ENCODE measurements at regions not wholly inside any gene's neighbourhood (a gene's known extent, or its start where the extent isn't known, plus 50 kb on each side); places are given as distances from the start of the nearest gene placed in this dataset.

DNA sequence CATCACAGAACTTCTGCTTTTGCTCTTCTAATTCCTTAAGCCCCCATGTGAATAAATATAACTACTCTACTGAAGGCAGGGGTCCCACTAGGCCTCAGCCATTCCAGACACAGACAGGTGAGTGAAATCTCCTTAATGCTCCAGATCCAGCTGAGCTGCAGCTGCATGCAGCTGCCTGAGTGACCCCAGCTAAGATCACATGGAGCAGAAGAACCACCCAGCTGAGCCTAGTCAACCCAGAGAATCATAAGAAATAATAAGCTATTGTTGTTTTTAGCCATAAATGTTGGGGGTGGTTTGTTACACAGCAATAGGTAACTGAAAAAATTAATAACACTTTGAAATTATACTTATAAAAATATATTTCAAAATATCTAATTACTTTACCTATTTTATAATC lies 220.3 kb downstream of the SIPA1L2 start:
- no peak for DNase-seq

DNA sequence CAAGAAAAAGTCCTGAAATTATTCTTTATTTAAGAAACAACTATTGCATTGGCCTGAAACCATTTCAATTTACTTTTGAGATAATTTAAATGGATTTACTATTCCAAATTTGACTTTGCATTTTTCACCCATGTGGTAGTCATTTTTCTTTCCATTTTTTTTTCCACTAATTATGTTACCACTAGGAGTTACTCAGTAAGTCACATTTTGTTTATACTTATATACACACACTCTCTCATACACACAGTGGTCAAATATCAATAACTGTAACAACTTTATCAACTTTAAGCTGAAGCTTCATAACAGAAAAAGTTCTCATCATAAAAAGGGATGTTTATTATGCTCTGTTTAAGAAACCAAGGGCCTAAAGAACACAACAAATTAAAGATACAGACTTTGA lies 222.8 kb downstream of the SIPA1L2 start:
- DNase-seq: no peak

DNA sequence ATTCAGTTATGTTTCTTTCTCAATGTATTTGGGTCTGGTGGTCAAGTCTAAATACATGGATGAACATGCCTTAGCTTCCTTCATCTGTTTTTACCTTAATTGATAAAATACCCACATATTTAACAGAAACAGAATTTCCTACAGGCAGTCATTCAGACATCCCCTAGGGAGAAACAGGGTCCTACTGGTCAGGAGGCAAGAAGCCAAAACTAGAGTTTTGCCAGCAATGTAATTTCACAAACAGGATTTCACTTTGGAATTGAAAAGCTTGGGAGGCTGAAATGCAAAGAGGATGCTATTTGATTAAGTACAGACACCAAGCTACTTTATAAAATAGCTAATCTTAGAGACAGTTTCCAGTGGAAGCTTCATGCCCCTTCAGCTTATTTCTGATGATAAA lies 224.2 kb downstream of the SIPA1L2 start:
- DNase-seq: no peak

DNA sequence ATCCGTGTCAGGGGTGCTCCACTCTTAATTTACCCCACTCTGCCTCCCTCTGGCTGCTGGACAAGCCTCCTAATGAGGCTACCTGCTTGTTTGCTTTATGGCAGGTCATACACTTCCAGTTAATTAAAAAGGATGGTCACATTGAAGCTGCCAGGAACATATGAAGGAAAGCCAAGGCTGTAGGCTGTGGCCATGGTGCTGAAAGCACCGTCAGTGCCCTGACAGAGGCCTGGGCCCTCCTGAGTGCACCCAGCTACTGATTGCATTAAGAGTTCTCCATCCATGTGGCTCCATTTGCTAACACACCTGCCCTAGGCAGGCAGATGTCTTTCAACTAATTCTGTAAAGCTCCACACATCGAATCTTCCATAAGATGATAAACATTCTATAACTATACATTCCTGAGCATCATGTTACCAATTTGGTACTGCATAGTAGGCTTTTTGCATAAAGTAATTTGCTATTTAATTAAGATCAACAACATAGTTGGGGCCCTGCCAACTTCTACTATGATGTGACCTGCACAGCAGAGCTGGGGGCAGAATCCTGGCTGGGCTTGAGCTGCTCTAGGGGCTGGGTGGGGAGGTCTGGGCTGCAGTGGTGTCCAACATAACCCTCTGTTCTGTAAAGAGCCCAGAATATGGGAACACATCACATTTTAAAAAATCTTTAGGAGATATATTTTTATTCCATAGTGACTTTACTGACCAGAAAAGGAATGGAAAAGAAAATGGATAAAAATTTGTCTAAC lies 224.8 kb downstream of the SIPA1L2 start:
- DNase-seq: no peak

DNA sequence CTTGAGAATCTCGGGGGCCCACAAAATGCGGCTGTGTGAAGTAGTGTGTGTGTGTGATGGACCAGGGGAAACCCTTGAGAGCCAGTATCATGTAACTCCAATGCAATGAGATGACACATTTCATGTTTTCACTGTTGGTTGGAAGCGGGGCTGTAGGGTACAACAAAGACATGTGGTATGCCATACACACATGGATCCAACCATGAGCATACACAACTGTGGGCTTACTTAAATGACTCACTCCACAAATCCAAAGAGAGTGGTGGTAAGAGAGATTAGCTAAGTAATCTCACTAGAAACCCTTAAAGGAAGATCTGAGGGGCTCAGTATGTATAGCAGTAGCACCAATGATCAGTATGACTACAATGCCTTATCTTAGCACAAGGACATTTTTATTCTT lies 225.7 kb downstream of the SIPA1L2 start:
- DNase-seq: no peak

DNA sequence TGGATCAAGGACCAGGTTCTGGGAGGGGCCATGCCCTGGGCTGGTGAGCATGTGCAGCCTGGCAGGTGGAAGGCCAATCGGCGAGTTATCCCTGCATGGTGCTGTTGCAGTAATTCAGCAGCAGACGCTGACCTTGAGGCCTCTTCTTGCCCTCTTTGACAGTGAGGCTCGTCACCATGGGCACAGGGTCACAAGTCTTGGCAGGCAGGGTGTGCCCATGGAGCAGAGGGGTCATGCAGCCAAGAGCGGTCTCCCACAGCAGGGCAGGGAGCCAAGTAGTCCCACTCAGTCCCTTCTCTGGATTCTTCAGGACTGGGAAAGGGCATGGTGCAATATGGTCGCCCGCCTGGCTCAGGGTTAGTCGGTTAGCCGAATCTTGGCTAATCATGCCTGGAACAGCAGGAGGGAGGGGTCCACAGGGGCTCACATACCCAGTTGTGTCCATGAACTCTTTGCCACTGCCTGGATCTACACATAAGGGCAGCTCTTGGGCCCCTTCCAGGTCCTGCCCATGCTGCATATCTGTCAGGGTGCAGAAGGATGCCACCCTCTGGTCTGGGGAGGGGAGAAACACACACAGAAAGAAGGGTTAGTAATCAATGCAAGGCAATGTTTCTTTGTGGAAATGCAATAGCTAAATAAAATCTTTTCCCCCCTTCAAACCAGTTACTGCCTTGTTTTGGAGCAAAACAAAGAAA lies 226.8 kb downstream of the SIPA1L2 start:
- DNase-seq: no peak

DNA sequence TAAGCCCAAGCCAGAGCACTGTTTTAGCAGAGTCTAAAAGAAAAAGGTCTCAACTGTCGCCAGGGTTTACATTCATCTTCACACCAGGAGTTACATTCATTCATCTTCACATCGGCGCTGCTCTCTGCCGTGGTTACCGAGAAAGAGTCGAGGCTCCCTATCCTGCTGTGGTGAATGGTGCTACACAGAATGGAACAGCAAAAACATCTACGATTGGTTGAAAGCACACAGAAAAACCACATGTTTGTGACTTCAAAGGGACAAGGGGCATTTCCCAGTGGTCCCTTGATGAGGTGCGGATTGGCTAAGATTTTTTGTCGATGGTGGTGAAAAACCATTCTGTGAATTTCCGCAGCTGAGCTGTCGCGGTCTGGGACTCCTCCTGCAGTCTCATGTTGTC lies 231.1 kb downstream of the SIPA1L2 start:
- no peak for DNase-seq

DNA sequence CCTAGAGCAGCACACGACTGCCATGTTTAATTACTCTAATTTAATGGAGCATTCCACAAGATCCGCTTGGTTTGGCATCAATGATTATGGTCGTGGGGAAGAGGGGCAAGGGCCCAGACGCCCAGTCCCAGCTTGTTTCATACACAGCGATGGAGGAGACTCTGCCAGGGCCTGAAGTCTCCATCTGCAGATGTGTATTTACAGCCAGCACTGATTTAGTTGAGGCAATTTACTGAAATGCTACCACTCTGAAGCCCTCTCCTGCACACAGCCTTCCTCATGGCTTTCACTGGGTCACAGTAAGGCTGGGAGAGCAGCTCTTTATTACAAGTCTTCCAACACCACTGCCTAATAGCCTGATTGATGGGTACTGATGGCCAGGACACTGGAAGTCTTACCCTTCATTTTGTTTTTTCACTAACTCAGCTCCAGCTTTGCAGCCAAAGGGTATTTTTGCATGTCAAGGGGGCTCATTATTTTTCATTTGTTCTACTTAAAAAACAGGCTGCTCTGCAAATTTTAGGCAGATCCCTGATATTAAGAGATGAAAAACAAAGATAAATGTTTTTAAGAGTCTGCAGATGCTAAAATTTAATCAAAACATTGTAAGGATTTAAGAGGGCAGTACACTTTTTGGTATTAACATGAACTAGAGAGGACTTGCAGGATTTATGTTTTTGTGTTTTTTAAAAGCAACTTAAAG lies 236.3 kb downstream of the SIPA1L2 start:
- DNase-seq: no peak

DNA sequence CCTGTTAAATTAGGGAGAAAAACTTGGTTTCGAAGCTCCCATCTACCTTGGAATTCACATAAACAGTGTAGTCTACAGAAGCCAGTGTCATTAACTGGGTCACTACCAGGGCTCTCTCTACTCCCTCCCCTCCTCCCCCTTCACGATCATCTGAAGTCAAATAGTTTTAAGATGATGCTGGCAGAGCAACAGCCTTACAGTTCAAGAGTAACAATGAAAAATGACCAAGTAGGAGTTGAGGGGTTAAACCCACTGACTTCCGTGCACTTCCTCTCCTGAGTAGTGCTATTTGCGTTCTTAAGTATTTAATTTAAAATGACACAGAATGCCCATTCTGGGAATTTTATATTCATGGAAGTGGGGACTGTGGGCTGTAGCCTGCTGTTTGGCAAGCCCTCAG lies 236.9 kb downstream of the SIPA1L2 start:
- DNase-seq: no peak

DNA sequence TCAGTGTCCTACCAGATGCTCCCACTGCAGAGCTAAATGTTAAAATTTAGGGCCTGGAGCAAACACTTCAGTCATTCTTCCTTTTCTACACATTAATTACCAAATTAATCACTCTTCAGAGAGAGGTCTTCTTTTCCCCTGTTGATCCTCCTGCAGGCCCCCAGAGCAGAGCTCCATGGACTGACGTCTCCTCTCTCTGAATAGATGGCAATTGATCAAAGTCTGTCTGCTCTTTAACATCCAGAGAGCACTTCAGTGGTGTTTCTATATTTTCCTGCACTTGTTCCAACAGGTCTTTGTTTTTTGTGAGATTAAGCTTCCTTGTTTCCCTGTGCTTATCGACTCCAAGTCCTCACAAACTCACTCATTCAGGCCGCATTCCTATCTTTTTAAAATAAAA lies 239.3 kb downstream of the SIPA1L2 start:
- DNase-seq: no peak

DNA sequence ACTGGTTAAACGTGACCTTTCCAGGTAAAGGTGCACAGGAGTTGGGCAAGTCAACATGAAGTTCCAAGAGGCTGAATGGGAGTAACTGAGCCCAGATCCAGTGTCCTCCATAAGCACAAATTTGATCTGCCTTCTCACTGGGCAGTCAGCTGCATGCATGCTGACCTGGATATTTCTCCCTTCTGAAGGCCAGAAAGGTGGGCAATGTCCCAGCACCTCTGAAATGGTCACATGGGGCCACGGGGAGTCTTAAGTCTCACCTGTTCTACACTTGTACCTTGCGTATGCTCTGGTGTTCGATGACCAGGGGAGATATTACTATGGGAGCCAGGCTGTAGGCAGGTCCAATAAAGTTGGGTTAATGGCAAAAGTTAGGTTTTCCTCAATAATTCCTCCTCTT lies 240.2 kb downstream of the SIPA1L2 start:
- DNase-seq: no peak

DNA sequence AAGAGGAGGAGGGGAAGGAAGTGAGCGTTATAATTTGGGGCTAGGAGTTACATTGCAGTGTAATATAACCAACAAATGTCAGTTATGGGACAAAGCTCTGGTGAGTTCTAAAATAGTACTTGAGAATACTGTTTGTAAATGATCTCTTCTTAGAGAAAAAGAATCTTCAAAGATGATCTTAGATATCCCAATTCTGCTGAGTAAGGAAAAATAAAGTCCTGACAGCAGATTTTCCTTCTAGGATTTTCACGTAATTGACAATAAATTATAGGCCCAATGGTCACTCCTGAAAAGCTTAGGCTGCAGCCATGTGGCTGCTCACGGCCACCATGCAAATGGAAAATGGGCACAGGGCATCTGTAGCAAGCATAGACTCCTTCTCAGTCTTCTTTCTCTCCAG lies 241.6 kb downstream of the SIPA1L2 start:
- no peak for DNase-seq

DNA sequence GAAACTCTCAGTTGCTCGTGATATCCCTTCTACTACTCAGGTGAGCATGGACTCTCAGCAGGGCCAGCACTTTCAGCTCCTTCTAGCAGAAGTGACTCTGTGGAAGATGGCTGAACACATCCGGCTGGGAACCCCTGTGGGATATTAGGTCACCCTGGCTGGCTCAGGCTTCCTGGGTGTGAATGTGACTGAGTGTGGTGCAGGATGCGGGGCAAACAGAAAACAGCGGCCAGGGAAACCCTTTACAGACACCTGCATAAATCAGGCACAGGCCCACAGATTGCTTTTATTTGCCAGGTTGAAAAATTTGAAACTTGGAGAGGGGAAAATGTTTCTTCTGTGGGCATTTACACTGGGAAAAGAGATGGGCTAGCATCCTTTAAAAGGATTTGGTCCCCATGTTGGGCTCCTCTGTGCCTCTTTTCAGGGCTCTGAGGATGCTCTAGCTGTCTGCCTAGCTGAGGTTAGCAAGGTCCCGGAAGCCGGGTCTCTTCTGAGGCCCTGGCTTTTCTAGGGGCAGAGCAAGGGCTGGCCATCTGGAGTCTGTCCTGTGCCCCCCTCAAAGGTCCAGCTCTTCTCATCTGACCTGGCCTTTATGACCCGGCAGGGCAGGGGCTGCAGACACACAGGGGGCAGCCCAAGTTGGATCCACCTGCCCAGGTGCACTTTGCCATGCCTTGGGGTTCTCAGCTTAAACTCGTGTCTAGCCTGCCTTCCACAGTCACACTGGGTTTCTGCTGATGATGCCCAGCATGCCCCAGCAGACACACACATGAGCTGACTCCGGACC lies 243.0 kb downstream of the SIPA1L2 start:
- no peak for DNase-seq

DNA sequence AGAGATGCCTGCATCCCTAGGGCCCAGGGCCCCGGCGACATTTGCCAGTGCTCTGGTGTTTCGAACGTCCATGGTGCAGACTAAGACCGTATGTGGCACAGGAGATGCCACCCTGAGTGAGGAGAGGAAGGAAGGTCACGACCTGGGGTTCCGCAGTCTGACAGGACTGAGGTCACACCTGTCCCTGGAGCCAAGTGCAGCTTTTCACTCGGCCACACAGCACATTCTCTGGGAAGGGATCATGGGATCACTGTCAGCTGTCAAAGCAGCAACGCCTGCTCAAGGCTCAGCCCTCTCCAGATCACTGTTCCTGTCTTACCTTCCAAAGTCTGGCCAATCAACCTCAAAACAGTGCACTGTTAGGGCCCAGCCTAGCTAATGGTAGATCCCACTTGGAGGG lies 243.6 kb downstream of the SIPA1L2 start:
- no peak for DNase-seq

DNA sequence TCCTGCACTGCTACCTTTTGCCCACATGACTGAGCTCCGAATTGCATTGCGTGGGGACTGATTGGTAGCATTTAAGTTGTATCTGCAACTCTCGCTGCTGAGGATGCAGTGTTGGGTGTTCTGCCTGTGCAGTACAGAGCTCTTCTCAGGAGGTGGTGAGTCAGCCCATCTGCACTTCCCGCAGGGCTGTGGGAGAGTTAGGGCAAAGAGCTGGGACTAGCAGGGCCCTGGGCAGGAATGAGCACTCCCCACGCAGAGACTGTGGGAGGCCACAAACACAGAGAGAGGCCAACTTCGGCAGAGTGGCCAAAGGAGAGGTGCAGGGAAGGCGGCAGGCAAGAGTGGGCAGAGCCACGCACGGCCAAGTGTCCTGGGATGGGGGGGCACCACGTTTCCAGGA lies 244.7 kb downstream of the SIPA1L2 start:
- no peak for DNase-seq

DNA sequence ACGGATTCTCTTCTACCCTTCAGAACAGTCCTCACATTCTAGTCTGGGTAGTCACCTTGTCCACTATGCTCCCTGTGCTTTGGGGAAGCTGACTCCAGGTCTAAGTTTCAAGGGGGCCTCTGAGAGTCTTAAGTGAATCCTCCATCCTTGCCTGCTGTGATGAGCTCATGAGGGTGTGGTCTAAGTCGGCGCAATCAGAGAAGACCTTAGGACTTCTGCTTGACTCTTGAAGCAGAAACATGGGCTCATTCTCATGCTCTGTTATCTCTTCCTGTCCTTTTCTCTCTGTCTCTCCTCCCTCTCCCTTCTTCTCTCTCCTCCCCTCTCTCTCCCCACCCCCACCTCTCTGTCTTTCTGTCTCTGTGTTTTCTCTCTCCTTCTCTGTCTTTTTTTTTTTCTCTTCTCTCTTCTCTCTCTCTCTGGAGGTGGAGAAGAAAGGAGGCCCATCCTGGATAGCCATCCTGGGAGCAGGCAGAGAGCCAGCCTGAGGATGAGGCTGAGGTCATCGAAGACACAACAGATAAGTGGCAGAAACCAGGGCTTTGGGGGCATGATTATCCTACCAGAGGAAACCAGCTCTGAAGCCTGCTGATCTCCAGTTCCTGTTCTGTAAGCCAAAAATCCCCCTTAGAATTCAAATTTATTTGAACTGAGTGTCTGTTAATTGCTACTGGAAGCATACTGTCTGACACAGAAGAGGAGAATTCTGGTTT lies 245.6 kb downstream of the SIPA1L2 start:
- no peak for DNase-seq

DNA sequence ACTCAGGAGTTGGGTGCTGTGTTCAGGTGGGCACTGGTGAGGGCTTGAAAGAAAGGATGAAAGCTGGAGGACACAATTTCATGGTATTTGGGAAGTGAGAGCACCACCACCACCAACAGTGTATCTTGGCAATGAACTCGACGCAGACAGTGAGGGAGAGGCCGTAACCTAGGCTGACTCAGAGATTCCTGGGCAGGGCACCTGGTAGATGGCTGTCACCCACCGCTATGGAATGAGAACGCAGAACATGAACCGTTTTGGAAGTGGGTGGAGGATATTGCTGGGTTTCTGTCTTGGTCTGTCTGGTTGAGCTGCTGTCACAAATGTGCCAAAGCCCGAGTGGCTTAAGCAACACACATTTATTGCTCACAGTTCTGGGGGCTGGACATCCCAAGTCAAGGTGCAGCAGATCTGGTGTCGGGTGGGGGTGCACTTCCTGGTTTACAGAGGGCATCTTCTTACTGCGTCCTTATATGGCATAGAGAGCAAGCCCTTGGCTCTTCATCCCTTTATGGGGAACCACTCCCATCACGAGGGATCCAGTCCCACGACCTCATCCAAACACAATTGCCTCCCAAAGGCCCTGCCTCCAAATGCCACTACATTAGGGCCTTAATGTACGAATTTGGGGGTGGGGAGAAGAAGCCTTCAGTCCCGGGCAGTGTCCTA lies 246.3 kb downstream of the SIPA1L2 start:
- DNase-seq: no peak

DNA sequence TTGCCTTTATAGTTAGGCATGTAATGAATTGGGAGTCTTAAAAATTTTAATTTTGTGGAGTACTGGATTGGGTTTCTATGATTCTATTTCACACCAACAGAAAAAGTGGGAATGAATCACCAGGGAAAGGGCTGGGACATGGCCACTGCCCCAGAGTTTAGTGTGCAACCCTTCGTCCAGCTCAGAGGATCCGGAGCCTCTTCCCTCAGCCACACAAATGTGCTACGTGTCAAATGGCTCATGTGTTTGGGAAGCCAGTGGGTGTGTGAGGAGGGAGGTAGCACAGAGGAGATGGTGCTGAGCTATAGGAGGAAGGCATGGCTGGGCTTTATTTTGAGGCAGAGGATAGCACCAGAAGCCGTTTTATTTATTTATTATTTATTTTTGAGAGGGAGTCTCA lies 247.3 kb downstream of the SIPA1L2 start:
- DNase-seq: no peak

DNA sequence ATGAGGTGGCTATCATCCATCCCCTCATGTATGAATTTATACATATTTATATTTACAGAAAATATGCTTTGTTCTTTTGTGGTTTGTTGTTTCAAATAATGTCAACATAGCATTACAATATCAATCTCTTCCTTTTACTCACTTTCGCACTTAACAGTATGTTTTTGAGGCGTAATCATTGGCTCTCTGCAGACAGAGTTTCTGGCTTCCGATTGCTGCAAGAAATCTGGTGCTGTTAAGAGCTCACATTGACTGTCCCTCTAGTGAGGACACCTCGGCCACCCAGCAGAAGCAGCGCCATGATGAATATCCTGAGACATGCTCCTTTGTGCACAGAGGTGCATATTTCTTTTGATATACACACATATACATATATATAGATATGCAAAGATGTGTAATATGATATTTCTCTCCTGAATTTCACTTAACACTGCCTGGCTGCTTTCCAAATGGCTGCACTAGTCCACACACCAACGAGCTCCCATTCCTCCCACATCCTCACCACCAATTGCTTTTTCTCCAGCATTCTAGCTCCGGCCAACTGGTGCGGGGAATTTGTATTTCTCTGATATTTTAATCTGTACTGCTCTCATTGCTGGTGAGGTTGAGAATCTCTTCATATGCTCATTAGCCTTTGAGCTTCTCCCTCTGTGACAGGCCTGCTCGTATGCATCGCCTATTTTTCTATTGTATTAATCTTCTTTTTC lies 248.4 kb downstream of the SIPA1L2 start:
- DNase-seq: no peak

DNA sequence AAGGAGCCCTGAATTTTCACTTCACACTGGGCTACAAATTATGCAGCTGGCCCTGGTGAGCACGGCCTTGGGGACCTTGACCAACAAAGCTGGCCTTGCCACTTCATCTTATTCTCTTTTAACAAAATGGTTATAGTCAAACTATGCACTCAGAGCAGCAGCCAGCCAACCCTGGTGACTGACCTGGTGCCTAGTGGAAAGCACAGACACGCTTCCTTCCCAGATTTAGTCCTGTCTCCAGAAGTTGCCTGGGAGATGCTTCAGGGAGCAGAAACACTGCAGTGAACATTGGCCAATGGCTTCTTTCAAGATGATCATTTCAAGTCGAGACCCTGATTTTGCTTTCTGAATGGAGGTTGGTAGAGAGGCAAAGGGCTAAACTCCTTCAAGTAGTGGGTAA lies 249.3 kb downstream of the SIPA1L2 start:
- no peak for DNase-seq

DNA sequence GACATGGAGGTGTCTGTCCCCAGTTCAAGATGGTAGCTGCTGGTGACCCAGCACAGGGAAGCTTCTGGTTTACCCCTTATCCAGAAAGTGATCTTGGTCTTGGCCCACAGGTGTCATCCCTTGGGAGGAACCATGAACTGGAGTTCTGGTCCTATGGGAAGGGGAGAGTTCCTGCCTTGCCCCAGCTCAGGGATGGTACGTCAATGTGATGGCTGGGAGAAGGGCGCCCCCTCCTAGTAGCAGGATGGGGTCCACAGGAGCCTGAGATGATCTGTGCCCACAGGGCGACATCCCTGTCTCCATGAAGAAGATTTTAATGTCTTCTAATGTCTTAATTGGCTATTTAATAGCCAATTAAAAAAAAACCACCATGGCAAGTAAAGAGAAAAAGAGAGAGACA lies 249.8 kb downstream of the SIPA1L2 start:
- no peak for DNase-seq

Measured in inflammatory macrophage (primary cell).